PC-3 (cell line): ENCODE measurements at regions not wholly inside any gene's neighbourhood (a gene's known extent, or its start where the extent isn't known, plus 50 kb on each side); places are given as distances from the start of the nearest gene placed in this dataset.

Source experiments
- CTCF ChIP-seq: fragments of 300-600 bp; sonication (generic); conservative IDR thresholded peaks from 2 replicates; pipeline ENCODE4 v1.5.1; 2017; ENCODE audit warnings: antibody characterized with exemption, low read depth, mild to moderate bottlenecking, low read length
- EZH2 ChIP-seq: fragments of 300-600 bp; sonication (generic); IDR thresholded peaks from one replicate; pipeline ENCODE4 v1.6.1; 2017; ENCODE audit warnings: antibody characterized with exemption, mild to moderate bottlenecking, low read length; ENCODE audit not compliant: unreplicated experiment
- EZH2phosphoT487 ChIP-seq: fragments of 300-600 bp; sonication (generic); IDR thresholded peaks from 2 replicates; pipeline ENCODE4 v1.6.1; 2018; ENCODE audit warnings: mild to moderate bottlenecking, antibody characterized with exemption, low read length, borderline replicate concordance

DNA sequence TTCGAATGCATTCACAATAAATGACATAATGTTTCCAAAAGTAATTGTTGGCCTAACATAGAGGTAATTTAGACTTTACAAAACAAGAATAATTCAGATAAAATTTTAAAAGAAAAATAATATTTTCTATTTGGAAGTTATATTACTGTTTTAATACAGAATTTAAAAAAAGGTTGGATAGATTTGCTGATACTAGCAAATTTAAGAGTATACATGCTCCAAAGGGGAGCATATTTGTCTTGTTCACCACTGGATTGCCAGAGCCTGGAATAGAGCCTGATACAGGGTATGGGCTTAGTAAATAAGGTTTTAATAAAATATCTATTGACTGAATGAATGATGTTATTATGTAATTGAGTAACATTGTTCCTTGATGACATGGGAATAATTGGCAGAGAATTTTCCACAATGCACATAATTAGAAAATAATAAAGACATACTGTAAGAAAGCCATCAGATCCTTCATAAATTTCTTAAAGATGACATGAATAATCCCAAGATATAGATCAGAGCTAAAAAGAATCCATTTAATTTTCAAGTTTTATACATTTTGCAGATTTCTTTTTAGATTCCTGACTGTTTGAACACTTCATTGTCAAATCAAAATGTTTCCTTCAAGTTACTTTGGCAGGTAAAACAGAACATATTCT is 305.3 kb downstream of the SLC6A15 start:
- TF ChIP-seq EZH2phosphoT487 (no peak), CTCF (no peak), EZH2 (no peak)
